GM18858 (cell line): ENCODE measurements at regions not wholly inside any gene's neighbourhood (a gene's known extent, or its start where the extent isn't known, plus 50 kb on each side); places are given as distances from the start of the nearest gene placed in this dataset.
A peak's percentile ranks its signal among the peaks of the same experiment; 100 is the strongest.

Experiments
- ATAC-seq: cut with Tn5 transposase; IDR thresholded peaks from one replicate; pipeline ENCODE4 v1.9.1; 2021; ENCODE audit not compliant: unreplicated experiment

- no peak for ATAC-seq
Measured at GRCh38 chr14:85978582-85979250, 448.8 kb downstream of the FLRT2 start.

GRCh38 chr14:85974602-85975001, 444.7 kb downstream of the FLRT2 start:
- no peak for ATAC-seq

- ATAC-seq = no peak
Measured at GRCh38 chr14:85963486-85963885, 433.5 kb downstream of the FLRT2 start.

- no peak for ATAC-seq
Measured at GRCh38 chr14:85960756-85961155, 430.8 kb downstream of the FLRT2 start.

GRCh38 chr14:85959063-85959462, 429.1 kb downstream of the FLRT2 start:
- ATAC-seq = no peak

- ATAC-seq = no peak
Measured at GRCh38 chr14:85958069-85958468, 428.1 kb downstream of the FLRT2 start.

- ATAC-seq = no peak
Measured at GRCh38 chr14:85953265-85953664, 423.3 kb downstream of the FLRT2 start.

GRCh38 chr14:85948153-85948552, 418.2 kb downstream of the FLRT2 start:
- no peak for ATAC-seq

- no peak for ATAC-seq
Measured at GRCh38 chr14:85947461-85948139, 417.7 kb downstream of the FLRT2 start.

- ATAC-seq = no peak
Measured at GRCh38 chr14:85943192-85943591, 413.2 kb downstream of the FLRT2 start.

GRCh38 chr14:85934886-85935254, 404.9 kb downstream of the FLRT2 start:
- ATAC-seq = peak; percentile 27

- peak; percentile 88 for ATAC-seq
Measured at GRCh38 chr14:85934123-85934885, 404.4 kb downstream of the FLRT2 start.

GRCh38 chr14:85921241-85921640, 391.3 kb downstream of the FLRT2 start:
- no peak for ATAC-seq

- ATAC-seq = no peak
Measured at GRCh38 chr14:85917716-85918115, 387.8 kb downstream of the FLRT2 start.

- no peak for ATAC-seq
Measured at GRCh38 chr14:85915711-85916110, 385.8 kb downstream of the FLRT2 start.

GRCh38 chr14:85912141-85912540, 382.2 kb downstream of the FLRT2 start:
- ATAC-seq = no peak

- no peak for ATAC-seq
Measured at GRCh38 chr14:85911044-85911443, 381.1 kb downstream of the FLRT2 start.

- no peak for ATAC-seq
Measured at GRCh38 chr14:85909581-85909980, 379.6 kb downstream of the FLRT2 start.

GRCh38 chr14:85907536-85907935, 377.6 kb downstream of the FLRT2 start:
- ATAC-seq = no peak

GRCh38 chr14:85897808-85898207, 367.9 kb downstream of the FLRT2 start:
- no peak for ATAC-seq

GRCh38 chr14:85895603-85896002, 365.7 kb downstream of the FLRT2 start:
- no peak for ATAC-seq

GRCh38 chr14:85892251-85892650, 362.3 kb downstream of the FLRT2 start:
- no peak for ATAC-seq
